ENCODE measurements at regions not wholly inside any gene's neighbourhood (a gene's known extent, or its start where the extent isn't known, plus 50 kb on each side); places are given as distances from the start of the nearest gene placed in this dataset.

GRCh38 chr13:59203855-59204254, 959.9 kb downstream of the DIAPH3 start:
- TF ChIP-seq, protein P1, sequence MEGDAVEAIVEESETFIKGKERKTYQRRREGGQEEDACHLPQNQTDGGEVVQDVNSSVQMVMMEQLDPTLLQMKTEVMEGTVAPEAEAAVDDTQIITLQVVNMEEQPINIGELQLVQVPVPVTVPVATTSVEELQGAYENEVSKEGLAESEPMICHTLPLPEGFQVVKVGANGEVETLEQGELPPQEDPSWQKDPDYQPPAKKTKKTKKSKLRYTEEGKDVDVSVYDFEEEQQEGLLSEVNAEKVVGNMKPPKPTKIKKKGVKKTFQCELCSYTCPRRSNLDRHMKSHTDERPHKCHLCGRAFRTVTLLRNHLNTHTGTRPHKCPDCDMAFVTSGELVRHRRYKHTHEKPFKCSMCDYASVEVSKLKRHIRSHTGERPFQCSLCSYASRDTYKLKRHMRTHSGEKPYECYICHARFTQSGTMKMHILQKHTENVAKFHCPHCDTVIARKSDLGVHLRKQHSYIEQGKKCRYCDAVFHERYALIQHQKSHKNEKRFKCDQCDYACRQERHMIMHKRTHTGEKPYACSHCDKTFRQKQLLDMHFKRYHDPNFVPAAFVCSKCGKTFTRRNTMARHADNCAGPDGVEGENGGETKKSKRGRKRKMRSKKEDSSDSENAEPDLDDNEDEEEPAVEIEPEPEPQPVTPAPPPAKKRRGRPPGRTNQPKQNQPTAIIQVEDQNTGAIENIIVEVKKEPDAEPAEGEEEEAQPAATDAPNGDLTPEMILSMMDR (IDR thresholded peaks at IDR 0.05; ENCODE audit: insufficient read depth, low read depth, low read length): no peak
- TF ChIP-seq EZH2 (IDR thresholded peaks at IDR 0.05; ENCODE audit: insufficient read depth, low read length): no peak
